ENCODE measurements at regions not wholly inside any gene's neighbourhood (a gene's known extent, or its start where the extent isn't known, plus 50 kb on each side); places are given as distances from the start of the nearest gene placed in this dataset.

GRCh38 chr2:238975408-238975807 is 127.5 kb downstream of the TWIST2 start:
- Histone ChIP-seq H3K27ac (ENCODE audit: low read length) (no peak overlapping the region), H3K36me3 (ENCODE audit: insufficient read depth, low read length) (no peaks in the 10 kb centered on the region), H2AFZ (ENCODE audit: low read depth, low read length) (no peak overlapping the region), H3K4me3 (ENCODE audit: low read depth in 1 of 2, low read length in 2 of 2) (no peak overlapping the region), H3K4me1 (ENCODE audit: insufficient read depth, low read length) (no peaks in the 10 kb centered on the region), H3K9me3 (ENCODE audit: insufficient read depth, low read length, severe bottlenecking) (peaks cover 3% of the 10 kb centered on the region), H3K4me2 (ENCODE audit: insufficient read depth, low read length) (no peak overlapping the region), H3K79me2 (ENCODE audit: insufficient read depth, low read length) (no peaks in the 10 kb centered on the region), H3K27me3 (ENCODE audit: insufficient read depth, low read length, poor library complexity) (peaks cover 24% of the 10 kb centered on the region), H4K20me1 (ENCODE audit: insufficient read depth, low read length) (no peaks in the 10 kb centered on the region; the same call in 1 of the 2 replicates), H3K9ac (ENCODE audit: low read depth, low read length) (no peak overlapping the region)
- TF ChIP-seq CTCF (IDR thresholded peaks at IDR 0.05; ENCODE audit: borderline replicate concordance, extremely low read depth, low read length, poor library complexity, severe bottlenecking) (no peak), EZH2 (IDR thresholded peaks at IDR 0.05; ENCODE audit: borderline replicate concordance, low read depth, low read length, severe bottlenecking) (no peak)
- ATAC-seq (ENCODE audit: insufficient read depth, low read depth) (no peak), DNase-seq (no peak)

- no peak for TF ChIP-seq CTCF (IDR thresholded peaks at IDR 0.05; ENCODE audit: borderline replicate concordance, extremely low read depth, low read length, poor library complexity, severe bottlenecking)
These were observed 130.6 kb downstream of the TWIST2 start for GRCh38 chr2:238978497-238978896.

GRCh38 chr2:238979636-238980035 is 131.8 kb downstream of the TWIST2 start:
- no peak overlapping the region for H3K9ac ChIP-seq (ENCODE audit: low read depth, low read length)
- TF ChIP-seq EZH2 (IDR thresholded peaks at IDR 0.05; ENCODE audit: borderline replicate concordance, low read depth, low read length, severe bottlenecking) (no peak), CTCF (IDR thresholded peaks at IDR 0.05; ENCODE audit: borderline replicate concordance, extremely low read depth, low read length, poor library complexity, severe bottlenecking) (no peak)
- DNase-seq (no peak), ATAC-seq (ENCODE audit: insufficient read depth, low read depth) (no peak)
- no peaks in the 10 kb centered on the region for H3K4me1 ChIP-seq (ENCODE audit: insufficient read depth, low read length)
- no peak overlapping the region for H3K27ac ChIP-seq (ENCODE audit: low read length)
- H3K79me2 ChIP-seq (ENCODE audit: insufficient read depth, low read length): no peaks in the 10 kb centered on the region
- no peaks in the 10 kb centered on the region for H4K20me1 ChIP-seq (ENCODE audit: insufficient read depth, low read length)
- no peak overlapping the region for H3K4me2 ChIP-seq (ENCODE audit: insufficient read depth, low read length)
- no peak overlapping the region for H2AFZ ChIP-seq (ENCODE audit: low read depth, low read length)
- H3K9me3 ChIP-seq (ENCODE audit: insufficient read depth, low read length, severe bottlenecking): peaks cover 3% of the 10 kb centered on the region
- no peak overlapping the region for H3K4me3 ChIP-seq (ENCODE audit: low read depth in 1 of 2, low read length in 2 of 2)
- no peaks in the 10 kb centered on the region for H3K36me3 ChIP-seq (ENCODE audit: insufficient read depth, low read length)
- peaks cover 24% of the 10 kb centered on the region for H3K27me3 ChIP-seq (ENCODE audit: insufficient read depth, low read length, poor library complexity)

More at GRCh38 chr2:238978497-238978896, 130.6 kb downstream of the TWIST2 start:
- Histone ChIP-seq H3K4me3 (ENCODE audit: low read depth in 1 of 2, low read length in 2 of 2) (no peak overlapping the region), H3K79me2 (ENCODE audit: insufficient read depth, low read length) (no peaks in the 10 kb centered on the region), H3K4me1 (ENCODE audit: insufficient read depth, low read length) (no peaks in the 10 kb centered on the region), H3K27me3 (ENCODE audit: insufficient read depth, low read length, poor library complexity) (peaks cover 25% of the 10 kb centered on the region), H2AFZ (ENCODE audit: low read depth, low read length) (no peak overlapping the region), H3K9me3 (ENCODE audit: insufficient read depth, low read length, severe bottlenecking) (peaks cover 3% of the 10 kb centered on the region), H3K36me3 (ENCODE audit: insufficient read depth, low read length) (no peaks in the 10 kb centered on the region), H3K9ac (ENCODE audit: low read depth, low read length) (no peak overlapping the region), H3K4me2 (ENCODE audit: insufficient read depth, low read length) (no peak overlapping the region), H3K27ac (ENCODE audit: low read length) (no peak overlapping the region), H4K20me1 (ENCODE audit: insufficient read depth, low read length) (no peaks in the 10 kb centered on the region)
- no peak for DNase-seq
- ATAC-seq (ENCODE audit: insufficient read depth, low read depth): no peak

All from DND-41 (cell line).